Stimulated activated CD8-positive, alpha-beta memory T cell treated with anti-CD3 and anti-CD28 coated beads, Interleukin-4, amount 100 ng/mL, for 24 hours (primary cell): ENCODE measurements at regions not wholly inside any gene's neighbourhood (a gene's known extent, or its start where the extent isn't known, plus 50 kb on each side); places are given as distances from the start of the nearest gene placed in this dataset.

ENCODE experiments used
- DNase-seq: peaks from one replicate; pipeline ENCODE4 v3.0.0-alpha.2; 2020; ENCODE audit warnings: low read depth

- DNase-seq: no peak
Measured at GRCh38 chr11:112786886-112787530, 174.2 kb upstream of the NCAM1 start.

- DNase-seq: no peak
Measured at GRCh38 chr11:112789481-112789880, 171.7 kb upstream of the NCAM1 start.

GRCh38 chr11:112790286-112790685 is 170.9 kb upstream of the NCAM1 start:
- no peak for DNase-seq

GRCh38 chr11:112792070-112792469 is 169.2 kb upstream of the NCAM1 start:
- DNase-seq: no peak

GRCh38 chr11:112793416-112793815 is 167.8 kb upstream of the NCAM1 start:
- no peak for DNase-seq

- DNase-seq: no peak
Measured at GRCh38 chr11:112794331-112794846, 166.8 kb upstream of the NCAM1 start.

- DNase-seq: no peak
Measured at GRCh38 chr11:112795142-112795815, 165.9 kb upstream of the NCAM1 start.

- DNase-seq: no peak
Measured at GRCh38 chr11:112795911-112796649, 165.1 kb upstream of the NCAM1 start.

- DNase-seq: no peak
Measured at GRCh38 chr11:112797092-112797491, 164.1 kb upstream of the NCAM1 start.

- no peak for DNase-seq
Measured at GRCh38 chr11:112797648-112798293, 163.4 kb upstream of the NCAM1 start.

- no peak for DNase-seq
Measured at GRCh38 chr11:112801025-112801816, 160.0 kb upstream of the NCAM1 start.

- DNase-seq: no peak
Measured at GRCh38 chr11:112801817-112802088, 159.5 kb upstream of the NCAM1 start.

- DNase-seq: no peak
Measured at GRCh38 chr11:112805658-112806057, 155.6 kb upstream of the NCAM1 start.

- DNase-seq: no peak
Measured at GRCh38 chr11:112806256-112806655, 155.0 kb upstream of the NCAM1 start.

GRCh38 chr11:112806876-112807275 is 154.3 kb upstream of the NCAM1 start:
- no peak for DNase-seq

GRCh38 chr11:112809429-112809828 is 151.8 kb upstream of the NCAM1 start:
- DNase-seq: no peak

GRCh38 chr11:112810951-112811350 is 150.3 kb upstream of the NCAM1 start:
- no peak for DNase-seq

- no peak for DNase-seq
Measured at GRCh38 chr11:112811783-112812182, 149.4 kb upstream of the NCAM1 start.

- DNase-seq: no peak
Measured at GRCh38 chr11:112812729-112813128, 148.5 kb upstream of the NCAM1 start.

GRCh38 chr11:112814168-112814567 is 147.1 kb upstream of the NCAM1 start:
- DNase-seq: no peak

- no peak for DNase-seq
Measured at GRCh38 chr11:112817376-112817775, 143.8 kb upstream of the NCAM1 start.
